ENCODE measurements at regions not wholly inside any gene's neighbourhood (a gene's known extent, or its start where the extent isn't known, plus 50 kb on each side); places are given as distances from the start of the nearest gene placed in this dataset.

DNA sequence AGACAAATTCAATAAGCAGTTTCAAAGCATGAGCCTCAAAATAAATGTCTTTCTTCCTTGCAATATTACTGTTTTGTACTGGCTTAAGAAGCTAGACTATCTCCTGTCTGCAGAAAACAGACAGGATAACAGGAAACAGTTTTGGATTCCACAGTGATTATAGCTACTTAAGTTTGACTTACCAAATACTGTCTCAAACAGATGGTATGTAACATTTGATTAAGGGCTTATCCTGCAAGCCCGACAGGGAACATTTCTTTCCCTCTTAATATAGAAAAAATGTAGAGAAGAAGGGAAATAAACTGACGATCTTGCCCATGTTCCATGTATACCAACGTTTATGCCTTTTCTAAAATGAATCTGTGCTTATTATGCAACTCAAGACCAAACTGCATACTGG, 179.9 kb upstream of the EEA1 start:
- Histone ChIP-seq H3K27ac (ENCODE audit: extremely low read depth, low read depth, low read length) (no peak overlapping the region), H3K4me1 (ENCODE audit: control insufficient read depth, insufficient read depth, low read length) (no peaks in the 10 kb centered on the region; the same call in 1 of the 2 replicates), H3K9me3 (ENCODE audit: control insufficient read depth, insufficient read depth, low read depth, low read length) (no peaks in the 10 kb centered on the region), H3K36me3 (ENCODE audit: control insufficient read depth in 2 of 2, insufficient read depth in 1 of 2, low read length in 2 of 2) (no peaks in the 10 kb centered on the region), H3K4me3 (ENCODE audit: low read depth, low read length) (no peak overlapping the region)
- ChIA-PET POLR2A (interaction anchor here (0.5 to 0.6 kb wide), 2 partner anchors 37 to 256 kb away, joined by 5 read pairs; no protein-coding TSS in a partner anchor), CTCF (interaction anchor here (0.9 to 2.0 kb wide), 2 partner anchors 12 to 992 kb away, joined by 3 to 13 read pairs; no protein-coding TSS in a partner anchor)
- TF ChIP-seq ZNF510 (tag by site-specific recombination; IDR thresholded peaks at IDR 0.05; ENCODE audit: insufficient replicate concordance) (no peak), ZFHX2 (tag by site-specific recombination; conservative IDR thresholded peaks at IDR 0.05) (no peak), ZNF211 (tag by site-specific recombination; IDR thresholded peaks at IDR 0.05; ENCODE audit: low read depth) (no peak), CTCF (tag by site-specific recombination; IDR thresholded peaks at IDR 0.05) (no peak), ZNF670 (tag by site-specific recombination; IDR thresholded peaks at IDR 0.05; ENCODE audit: low read depth) (no peak), ZNF155 (tag by site-specific recombination; IDR thresholded peaks at IDR 0.05) (no peak), TCF7L2 (IDR thresholded peaks at IDR 0.05; ENCODE audit: borderline replicate concordance, low read depth, low read length) (no peak), MYNN (tag by site-specific recombination; IDR thresholded peaks at IDR 0.05; ENCODE audit: borderline replicate concordance) (no peak), ZSCAN16 (tag by site-specific recombination; IDR thresholded peaks at IDR 0.05) (no peak), ZNF133 (tag by site-specific recombination; IDR thresholded peaks at IDR 0.05) (no peak), ZNF266 (tag by site-specific recombination; IDR thresholded peaks at IDR 0.05; ENCODE audit: low read depth) (no peak), ZNF768 (tag by site-specific recombination; IDR thresholded peaks at IDR 0.05) (no peak), ZNF112 (tag by site-specific recombination; IDR thresholded peaks at IDR 0.05) (no peak), ZNF184 (tag by site-specific recombination; IDR thresholded peaks at IDR 0.05) (no peak), KLF1 (tag by site-specific recombination; IDR thresholded peaks at IDR 0.05) (no peak), ZNF202 (tag by site-specific recombination; IDR thresholded peaks at IDR 0.05; ENCODE audit: borderline replicate concordance) (no peak)

GRCh38 chr12:93109551-93110203, 180.6 kb upstream of the EEA1 start:
- ChIA-PET POLR2A (interaction anchor here (0.5 kb wide), 1 partner anchor 38 kb away, joined by 5 read pairs; no protein-coding TSS in a partner anchor), CTCF (interaction anchor here (2.0 kb wide), 1 partner anchor 13 kb away, joined by 13 read pairs; no protein-coding TSS in a partner anchor)
- no peaks in the 10 kb centered on the region for H3K36me3 ChIP-seq (ENCODE audit: control insufficient read depth in 2 of 2, insufficient read depth in 1 of 2, low read length in 2 of 2)
- no peaks in the 10 kb centered on the region for H3K9me3 ChIP-seq (ENCODE audit: control insufficient read depth, insufficient read depth, low read depth, low read length)
- no peak overlapping the region for H3K4me3 ChIP-seq (ENCODE audit: low read depth, low read length)
- TF ChIP-seq PRDM6 (tag by site-specific recombination; IDR thresholded peaks at IDR 0.05) (peak; percentile 40; the same call in 1 of the 2 replicates), SCRT2 (tag by site-specific recombination; IDR thresholded peaks at IDR 0.05) (no peak), ZNF221 (tag by site-specific recombination; IDR thresholded peaks at IDR 0.05; ENCODE audit: borderline replicate concordance) (no peak), OSR2 (tag by site-specific recombination; IDR thresholded peaks at IDR 0.05) (0 out of 2 replicates have a peak, but pooled peaks have one; percentile 12), ZNF391 (tag by site-specific recombination; IDR thresholded peaks at IDR 0.05; ENCODE audit: borderline replicate concordance, low read depth) (no peak), EGR2 (tag by site-specific recombination; IDR thresholded peaks at IDR 0.05; ENCODE audit: low read depth) (peak; percentile 19; the same call in 1 of the 2 replicates), ZNF548 (tag by site-specific recombination; IDR thresholded peaks at IDR 0.05) (no peak), ZNF404 (tag by site-specific recombination; IDR thresholded peaks at IDR 0.05) (no peak), ZFHX2 (tag by site-specific recombination; conservative IDR thresholded peaks at IDR 0.05) (peak; percentile 33; the same call in 1 of the 2 replicates), ZNF555 (tag by site-specific recombination; conservative IDR thresholded peaks at IDR 0.05) (no peak), OVOL3 (tag by site-specific recombination; IDR thresholded peaks at IDR 0.05) (no peak)
- TF ChIP-seq, protein P1, sequence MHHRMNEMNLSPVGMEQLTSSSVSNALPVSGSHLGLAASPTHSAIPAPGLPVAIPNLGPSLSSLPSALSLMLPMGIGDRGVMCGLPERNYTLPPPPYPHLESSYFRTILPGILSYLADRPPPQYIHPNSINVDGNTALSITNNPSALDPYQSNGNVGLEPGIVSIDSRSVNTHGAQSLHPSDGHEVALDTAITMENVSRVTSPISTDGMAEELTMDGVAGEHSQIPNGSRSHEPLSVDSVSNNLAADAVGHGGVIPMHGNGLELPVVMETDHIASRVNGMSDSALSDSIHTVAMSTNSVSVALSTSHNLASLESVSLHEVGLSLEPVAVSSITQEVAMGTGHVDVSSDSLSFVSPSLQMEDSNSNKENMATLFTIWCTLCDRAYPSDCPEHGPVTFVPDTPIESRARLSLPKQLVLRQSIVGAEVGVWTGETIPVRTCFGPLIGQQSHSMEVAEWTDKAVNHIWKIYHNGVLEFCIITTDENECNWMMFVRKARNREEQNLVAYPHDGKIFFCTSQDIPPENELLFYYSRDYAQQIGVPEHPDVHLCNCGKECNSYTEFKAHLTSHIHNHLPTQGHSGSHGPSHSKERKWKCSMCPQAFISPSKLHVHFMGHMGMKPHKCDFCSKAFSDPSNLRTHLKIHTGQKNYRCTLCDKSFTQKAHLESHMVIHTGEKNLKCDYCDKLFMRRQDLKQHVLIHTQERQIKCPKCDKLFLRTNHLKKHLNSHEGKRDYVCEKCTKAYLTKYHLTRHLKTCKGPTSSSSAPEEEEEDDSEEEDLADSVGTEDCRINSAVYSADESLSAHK (tag by site-specific recombination; IDR thresholded peaks at IDR 0.05), result no peak
- no peaks in the 10 kb centered on the region; the same call in 1 of the 2 replicates for H3K4me1 ChIP-seq (ENCODE audit: control insufficient read depth, insufficient read depth, low read length)
- no peak overlapping the region for H3K27ac ChIP-seq (ENCODE audit: extremely low read depth, low read depth, low read length)

Data from HEK293 (cell line).